ENCODE measurements at regions not wholly inside any gene's neighbourhood (a gene's known extent, or its start where the extent isn't known, plus 50 kb on each side); places are given as distances from the start of the nearest gene placed in this dataset.
"Not testable (repeated sequence)": the region's sequence is repeated elsewhere in the genome, so short reads cannot be mapped to it uniquely, and the experiment has no call there.

- no peak for DNase-seq (ENCODE audit: extremely low read depth, insufficient read length)
- no peaks in the 10 kb centered on the region for H3K36me3 ChIP-seq (ENCODE audit: control insufficient read depth, insufficient read depth, low read length)
- TF ChIP-seq CTCF (IDR thresholded peaks at IDR 0.05; ENCODE audit: insufficient read depth, low read length, poor library complexity, severe bottlenecking) = no peak
- H3K27me3 ChIP-seq (replicated peaks; ENCODE audit: control insufficient read depth, insufficient read depth, low read length) = no peaks in the 10 kb centered on the region
- no peak overlapping the region for H3K4me3 ChIP-seq (replicated peaks; ENCODE audit: low read depth, low read length)
These were observed 908.5 kb downstream of the BRD1 start for GRCh38 chr22:48919187-48919590.

- Histone ChIP-seq H3K27me3 (replicated peaks; ENCODE audit: control insufficient read depth, insufficient read depth, low read length) (no peaks in the 10 kb centered on the region), H3K4me3 (replicated peaks; ENCODE audit: low read depth, low read length) (no peak overlapping the region), H3K36me3 (ENCODE audit: control insufficient read depth, insufficient read depth, low read length) (no peaks in the 10 kb centered on the region)
- no peak for TF ChIP-seq CTCF (IDR thresholded peaks at IDR 0.05; ENCODE audit: insufficient read depth, low read length, poor library complexity, severe bottlenecking)
- no peak for DNase-seq (ENCODE audit: extremely low read depth, insufficient read length)
These were observed 909.0 kb downstream of the BRD1 start for GRCh38 chr22:48918585-48919186.

GRCh38 chr22:48912356-48913066 is 915.2 kb downstream of the BRD1 start:
- not testable (repeated sequence) for H3K36me3 ChIP-seq (ENCODE audit: control insufficient read depth, insufficient read depth, low read length); DNase-seq (ENCODE audit: extremely low read depth, insufficient read length); H3K4me3 ChIP-seq (replicated peaks; ENCODE audit: low read depth, low read length); H3K27me3 ChIP-seq (replicated peaks; ENCODE audit: control insufficient read depth, insufficient read depth, low read length)

GRCh38 chr22:48911647-48912046 is 916.0 kb downstream of the BRD1 start:
- not testable (repeated sequence) for H3K36me3 ChIP-seq (ENCODE audit: control insufficient read depth, insufficient read depth, low read length); H3K4me3 ChIP-seq (replicated peaks; ENCODE audit: low read depth, low read length); DNase-seq (ENCODE audit: extremely low read depth, insufficient read length); H3K27me3 ChIP-seq (replicated peaks; ENCODE audit: control insufficient read depth, insufficient read depth, low read length)

- DNase-seq (ENCODE audit: extremely low read depth, insufficient read length); H3K36me3 ChIP-seq (ENCODE audit: control insufficient read depth, insufficient read depth, low read length); H3K27me3 ChIP-seq (replicated peaks; ENCODE audit: control insufficient read depth, insufficient read depth, low read length); H3K4me3 ChIP-seq (replicated peaks; ENCODE audit: low read depth, low read length): not testable (repeated sequence)
These were observed 916.6 kb downstream of the BRD1 start for GRCh38 chr22:48911067-48911466.

GRCh38 chr22:48908547-48908946 is 919.1 kb downstream of the BRD1 start:
- TF ChIP-seq CTCF (IDR thresholded peaks at IDR 0.05; ENCODE audit: insufficient read depth, low read length, poor library complexity, severe bottlenecking) = no peak
- DNase-seq (ENCODE audit: extremely low read depth, insufficient read length) = no peak
- Histone ChIP-seq H3K4me3 (replicated peaks; ENCODE audit: low read depth, low read length) (no peak overlapping the region), H3K27me3 (replicated peaks; ENCODE audit: control insufficient read depth, insufficient read depth, low read length) (no peaks in the 10 kb centered on the region), H3K36me3 (ENCODE audit: control insufficient read depth, insufficient read depth, low read length) (no peaks in the 10 kb centered on the region)

GRCh38 chr22:48907591-48907990 is 920.1 kb downstream of the BRD1 start:
- TF ChIP-seq CTCF (IDR thresholded peaks at IDR 0.05; ENCODE audit: insufficient read depth, low read length, poor library complexity, severe bottlenecking) = no peak
- no peak overlapping the region for H3K4me3 ChIP-seq (replicated peaks; ENCODE audit: low read depth, low read length)
- no peak for DNase-seq (ENCODE audit: extremely low read depth, insufficient read length)
- H3K27me3 ChIP-seq (replicated peaks; ENCODE audit: control insufficient read depth, insufficient read depth, low read length) = no peaks in the 10 kb centered on the region
- H3K36me3 ChIP-seq (ENCODE audit: control insufficient read depth, insufficient read depth, low read length) = no peaks in the 10 kb centered on the region
